ENCODE measurements at regions not wholly inside any gene's neighbourhood (a gene's known extent, or its start where the extent isn't known, plus 50 kb on each side); places are given as distances from the start of the nearest gene placed in this dataset.

DNA sequence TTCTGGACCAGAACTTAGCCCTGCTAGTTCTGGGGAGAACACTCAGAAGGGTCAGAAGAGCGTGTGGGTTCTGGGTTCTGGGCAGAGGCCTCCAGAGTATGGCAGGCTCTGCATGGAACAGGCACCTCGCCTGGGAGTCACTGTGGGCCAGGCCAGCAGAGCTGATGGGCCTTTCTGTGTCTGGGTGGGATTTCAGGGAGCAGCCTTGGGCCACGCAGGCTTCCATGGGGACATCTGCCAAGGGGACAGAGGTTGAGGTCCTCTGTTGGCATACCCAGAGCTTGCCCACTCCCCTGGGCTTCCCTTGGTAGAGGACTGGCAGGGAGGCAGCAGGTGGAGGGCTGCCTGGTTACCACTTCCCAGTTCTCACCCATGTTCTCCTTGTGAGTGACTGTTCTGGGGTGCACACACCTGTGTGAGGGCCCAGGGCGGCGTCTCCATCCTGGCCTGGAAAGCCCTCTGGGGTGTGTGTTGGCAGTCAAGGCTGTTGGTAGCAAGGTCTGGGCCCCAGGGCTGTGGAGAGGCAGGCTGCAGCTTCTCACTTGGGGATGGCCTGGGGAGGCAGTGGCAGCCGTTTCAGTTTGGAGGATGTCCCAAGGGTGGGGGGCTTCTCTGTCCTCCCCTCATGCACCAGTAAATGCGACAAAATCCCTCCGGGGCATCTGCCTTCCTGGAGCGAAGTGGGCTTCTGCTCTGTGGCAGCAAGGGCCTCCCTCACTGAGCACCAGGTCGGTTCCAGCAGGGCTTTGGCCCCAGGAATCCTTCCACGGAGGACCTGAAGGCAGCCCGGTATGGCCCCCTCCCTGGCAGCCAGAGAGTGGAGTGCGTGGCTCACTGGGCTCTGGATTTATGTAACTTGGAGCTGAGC is 74.6 kb upstream of the HDAC4 start:
- no peak for TF ChIP-seq CTCF (IDR thresholded peaks at IDR 0.05)
- TF ChIP-seq POLR2A (IDR thresholded peaks at IDR 0.05) = no peak
- H3K4me3 ChIP-seq = no peak overlapping the region
- no peak overlapping the region for H3K27ac ChIP-seq
- H3K9me3 ChIP-seq = no peaks in the 10 kb centered on the region
- H3K4me1 ChIP-seq = no peaks in the 10 kb centered on the region
- H3K36me3 ChIP-seq (ENCODE audit: low read depth, missing control alignments) = no peaks in the 10 kb centered on the region
- no peaks in the 10 kb centered on the region for H3K27me3 ChIP-seq
- WGBS, 2 donors = 69 to 88% methylated on average over 3 to 13 of the region's 13 CpGs
- no peak for DNase-seq
- intact Hi-C loops (cut with DNase I; ENCODE audit: low total_unique reads) = no loop called here

DNA sequence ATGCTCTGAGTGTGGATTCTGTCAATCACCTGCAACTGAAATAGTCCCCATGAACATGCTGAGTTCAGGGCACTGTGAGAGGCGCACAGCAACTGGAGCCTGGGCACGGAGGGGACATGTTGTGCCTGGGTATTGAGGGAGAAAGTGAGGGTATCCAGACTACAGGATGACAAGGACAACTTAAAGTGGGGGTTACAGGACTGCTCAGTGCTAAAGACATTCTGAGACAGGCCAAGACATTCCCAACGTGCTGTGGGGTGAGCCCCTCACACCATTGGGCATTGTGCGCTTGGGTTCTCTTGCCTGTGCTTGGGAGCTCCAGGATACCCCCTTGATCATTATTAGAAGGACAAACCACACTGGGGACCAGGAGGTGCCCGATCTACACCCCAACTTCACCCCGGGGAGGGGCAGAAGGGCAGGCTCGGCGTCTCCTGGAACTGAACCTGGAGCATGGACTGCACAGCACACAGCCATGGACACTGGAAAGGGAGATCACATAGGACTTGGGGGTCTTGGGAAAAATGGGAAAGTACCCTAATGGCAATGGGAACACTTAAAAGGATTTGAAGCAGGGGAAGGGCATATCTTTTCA is 72.5 kb upstream of the HDAC4 start:
- WGBS, 2 donors = 93 to 95% methylated on average over 5 to 8 of the region's 8 CpGs
- no peaks in the 10 kb centered on the region for H3K36me3 ChIP-seq (ENCODE audit: low read depth, missing control alignments)
- intact Hi-C loops (cut with DNase I; ENCODE audit: low total_unique reads) = no loop called here
- H3K27me3 ChIP-seq = no peaks in the 10 kb centered on the region
- TF ChIP-seq CTCF (IDR thresholded peaks at IDR 0.05) (no peak), POLR2A (IDR thresholded peaks at IDR 0.05) (no peak)
- no peak overlapping the region for H3K4me3 ChIP-seq
- DNase-seq = no peak
- H3K4me1 ChIP-seq = no peaks in the 10 kb centered on the region
- no peaks in the 10 kb centered on the region for H3K9me3 ChIP-seq
- no peak overlapping the region for H3K27ac ChIP-seq

DNA sequence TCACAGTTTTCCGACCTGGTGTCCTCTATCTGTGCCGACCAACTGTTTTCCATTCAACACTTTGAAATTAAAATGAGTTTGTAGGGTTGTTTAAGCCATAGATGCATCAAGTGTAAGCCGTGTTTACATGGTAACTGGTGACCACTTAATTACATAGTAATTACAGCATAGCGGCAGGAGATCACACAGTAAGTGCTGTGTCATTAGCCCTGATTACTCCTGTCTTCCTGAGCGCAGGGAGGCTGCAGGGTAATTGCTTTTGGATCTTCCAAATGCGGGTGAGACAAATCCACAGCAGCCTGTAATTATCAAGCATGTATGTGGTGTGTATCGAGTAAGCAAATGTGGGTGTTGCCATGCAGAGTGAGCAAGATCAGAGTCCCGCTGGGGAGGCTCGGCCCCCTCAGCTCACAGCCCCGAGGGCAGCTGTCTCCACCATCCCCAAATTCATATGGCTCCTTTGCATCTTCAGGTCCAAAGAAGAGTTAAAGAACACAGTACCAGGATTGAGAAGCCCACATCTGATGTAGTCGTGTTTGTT is 71.5 kb upstream of the HDAC4 start:
- Histone ChIP-seq H3K27me3 (no peaks in the 10 kb centered on the region), H3K27ac (no peak overlapping the region), H3K4me1 (no peaks in the 10 kb centered on the region), H3K9me3 (no peaks in the 10 kb centered on the region), H3K36me3 (ENCODE audit: low read depth, missing control alignments) (no peaks in the 10 kb centered on the region), H3K4me3 (no peak overlapping the region)
- 55 to 68% methylated on average over 11 of the region's 11 CpGs for WGBS, 2 donors
- TF ChIP-seq POLR2A (IDR thresholded peaks at IDR 0.05) (no peak), CTCF (IDR thresholded peaks at IDR 0.05) (no peak)
- no peak for DNase-seq
- intact Hi-C loops (cut with DNase I; ENCODE audit: low total_unique reads) = no loop called here

GRCh38 chr2:239471011-239471792 is 70.4 kb upstream of the HDAC4 start:
- DNase-seq = no peak
- intact Hi-C loops (cut with DNase I; ENCODE audit: low total_unique reads) = no loop called here

More at GRCh38 chr2:239471011-239471792, 70.4 kb upstream of the HDAC4 start:
- Histone ChIP-seq H3K27ac (no peak overlapping the region), H3K9me3 (no peaks in the 10 kb centered on the region), H3K27me3 (no peaks in the 10 kb centered on the region), H3K36me3 (ENCODE audit: low read depth, missing control alignments) (no peaks in the 10 kb centered on the region), H3K4me1 (no peaks in the 10 kb centered on the region), H3K4me3 (no peak overlapping the region)
- no peak for TF ChIP-seq CTCF (IDR thresholded peaks at IDR 0.05)
- no peak for TF ChIP-seq POLR2A (IDR thresholded peaks at IDR 0.05)
- WGBS, 2 donors = 95 to 98% methylated on average over 5 to 9 of the region's 9 CpGs

All from testis (tissue), 2 donors.